ENCODE measurements at regions not wholly inside any gene's neighbourhood (a gene's known extent, or its start where the extent isn't known, plus 50 kb on each side); places are given as distances from the start of the nearest gene placed in this dataset.

- TF ChIP-seq JUN (IDR thresholded peaks at IDR 0.05; ENCODE audit: low read depth, low read length) (no peak), BACH1 (IDR thresholded peaks at IDR 0.05; ENCODE audit: low read length) (no peak)
These were observed 279.7 kb upstream of the MYT1L start (continued) for GRCh38 chr2:2610751-2611150.

Measured in H1 (cell line).